M059J (cell line): ENCODE measurements at regions not wholly inside any gene's neighbourhood (a gene's known extent, or its start where the extent isn't known, plus 50 kb on each side); places are given as distances from the start of the nearest gene placed in this dataset.

Experiments used
- DNase-seq: peaks from one replicate; pipeline ENCODE4 v3.0.0-alpha.2; 2012; ENCODE audit warnings: low read depth

DNA sequence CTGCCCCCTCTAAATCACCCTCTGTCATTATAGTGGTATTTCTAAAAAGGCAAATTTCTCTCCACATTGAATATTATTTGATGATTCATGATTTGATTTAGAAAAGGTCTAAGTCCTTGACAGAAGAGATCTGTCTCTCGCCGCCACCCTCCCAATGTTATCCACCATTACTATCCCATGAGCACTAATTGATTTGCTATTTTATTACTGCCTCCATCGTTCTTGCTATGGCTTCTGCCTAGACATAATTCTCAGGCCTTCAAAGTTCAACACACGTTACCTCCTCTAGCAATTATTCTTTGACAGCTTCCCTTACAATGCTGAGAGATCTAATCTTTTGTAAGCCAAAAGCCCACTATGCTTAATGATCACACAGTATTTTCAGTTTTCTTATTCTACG lies 507.0 kb upstream of the CHAC2 start:
- DNase-seq, result no peak

DNA sequence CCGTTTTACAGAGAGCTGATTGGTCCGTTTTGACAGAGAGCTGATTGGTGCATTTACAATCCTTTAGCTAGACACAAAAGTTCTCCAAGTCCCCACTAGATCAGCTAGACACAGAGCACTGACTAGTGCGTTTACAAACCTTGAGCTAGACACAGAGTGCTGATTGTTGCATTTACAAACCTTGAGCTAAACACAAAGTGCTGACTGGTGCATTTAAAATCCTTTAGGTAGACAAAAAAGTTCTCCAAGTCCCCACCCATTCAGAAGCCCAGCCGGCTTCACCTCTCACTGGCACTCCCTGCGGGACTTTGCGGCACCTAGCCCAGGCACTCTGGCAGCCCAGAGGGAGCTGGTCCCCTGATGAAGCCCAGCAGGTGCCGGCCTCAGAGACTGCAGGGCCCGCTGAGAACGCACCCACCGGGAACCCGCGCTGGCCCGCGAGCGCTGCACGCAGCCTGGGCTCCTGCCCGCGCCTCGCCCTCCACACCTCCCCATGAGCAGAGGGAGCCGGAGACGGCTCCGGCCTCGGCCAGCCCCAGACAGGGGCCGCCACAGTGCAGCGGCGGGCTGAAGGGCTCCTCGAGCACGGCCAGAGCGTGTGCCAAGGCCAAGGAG lies 508.1 kb upstream of the CHAC2 start:
- DNase-seq, result no peak

DNA sequence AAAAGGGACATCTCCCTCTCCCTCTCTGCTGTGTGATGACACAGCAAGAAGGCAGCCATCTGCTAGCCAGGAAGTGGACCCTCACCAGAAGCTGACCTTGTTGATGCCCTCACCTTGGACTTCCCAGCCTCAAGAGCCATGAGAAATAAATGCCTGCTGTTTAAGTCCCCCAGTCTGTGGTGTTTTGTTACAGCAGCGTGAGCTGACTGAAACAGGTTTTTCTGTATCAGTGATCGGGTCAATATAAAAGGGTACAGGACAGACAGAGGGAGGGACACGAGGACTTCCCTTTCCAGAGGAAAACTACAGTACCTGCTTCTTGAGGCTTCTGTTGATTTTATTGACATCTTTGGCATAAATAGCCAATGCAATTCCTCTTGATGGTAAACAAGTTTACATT lies 510.3 kb upstream of the CHAC2 start:
- DNase-seq, result no peak

DNA sequence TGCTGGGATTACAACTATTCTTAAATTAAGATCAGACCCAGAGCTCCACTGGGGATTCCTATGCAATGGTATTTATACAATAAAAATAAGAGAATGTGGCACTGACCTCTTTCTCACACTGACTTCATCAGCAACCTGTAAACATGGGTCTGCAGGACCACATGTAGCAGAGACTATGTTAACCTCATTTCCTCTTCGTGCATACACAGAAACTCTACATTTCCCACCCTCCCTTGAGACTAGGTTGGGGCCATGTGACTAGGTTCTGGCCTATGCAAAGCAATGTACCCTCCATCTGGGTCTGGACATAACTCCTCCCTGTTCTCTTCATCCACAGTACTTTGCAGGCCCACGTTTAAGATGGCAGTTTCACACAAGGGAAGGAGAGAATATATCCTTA lies 514.4 kb upstream of the CHAC2 start:
- DNase-seq, result no peak

DNA sequence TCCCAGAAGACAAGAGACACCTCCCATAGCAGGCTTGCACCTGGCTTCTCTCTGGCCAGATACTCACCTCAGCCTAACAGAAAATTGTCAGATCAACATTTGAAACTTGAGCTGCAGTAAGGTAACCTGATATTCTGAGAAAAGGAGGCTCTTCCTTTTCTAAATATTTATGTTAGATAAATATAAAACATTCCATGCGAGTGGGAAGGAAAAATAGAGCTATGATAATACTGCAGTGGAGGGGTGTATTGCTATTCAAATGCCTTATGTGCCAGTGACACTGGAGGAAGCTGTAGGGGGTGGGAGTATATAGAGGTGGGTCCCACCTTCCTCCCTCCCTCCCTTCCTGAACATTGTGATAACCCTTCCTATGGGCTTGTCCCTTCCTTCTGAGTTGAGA lies 515.5 kb upstream of the CHAC2 start:
- DNase-seq, result no peak

DNA sequence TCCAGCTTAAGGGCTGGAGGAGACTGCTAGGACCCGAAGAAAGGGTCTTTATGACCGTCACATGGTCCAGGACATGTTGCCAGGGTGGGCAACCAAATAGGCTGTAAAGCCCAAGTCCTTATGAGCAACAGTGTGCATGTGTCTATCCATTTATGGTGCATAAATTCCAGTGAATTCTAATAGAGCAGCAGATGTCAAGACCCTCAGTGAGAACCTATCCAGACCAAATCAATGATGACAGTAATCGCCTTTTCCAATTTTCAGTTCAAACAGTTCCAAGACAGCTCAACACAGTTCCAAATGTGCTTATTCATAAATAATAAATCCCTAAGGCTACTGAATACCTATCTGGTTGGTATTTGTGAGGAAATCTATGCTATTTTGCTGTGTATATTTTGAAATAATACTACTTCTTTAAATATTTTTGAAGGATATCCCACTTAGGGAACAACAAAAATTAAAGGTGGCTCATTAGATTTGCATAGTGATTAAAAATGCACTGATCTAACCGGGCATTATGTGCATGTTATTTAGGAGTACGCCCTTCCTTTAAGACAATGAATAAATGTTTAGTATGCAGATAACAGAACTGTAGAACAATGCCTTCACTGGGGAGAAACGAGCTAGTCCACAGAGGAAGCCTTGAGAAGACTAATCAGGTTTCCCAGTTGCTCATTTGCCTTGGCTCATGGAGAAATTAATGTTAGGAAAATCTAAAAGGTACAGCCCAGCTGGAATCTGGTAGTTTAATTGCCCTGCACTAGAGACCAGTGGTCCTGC lies 519.5 kb upstream of the CHAC2 start:
- DNase-seq, result no peak

DNA sequence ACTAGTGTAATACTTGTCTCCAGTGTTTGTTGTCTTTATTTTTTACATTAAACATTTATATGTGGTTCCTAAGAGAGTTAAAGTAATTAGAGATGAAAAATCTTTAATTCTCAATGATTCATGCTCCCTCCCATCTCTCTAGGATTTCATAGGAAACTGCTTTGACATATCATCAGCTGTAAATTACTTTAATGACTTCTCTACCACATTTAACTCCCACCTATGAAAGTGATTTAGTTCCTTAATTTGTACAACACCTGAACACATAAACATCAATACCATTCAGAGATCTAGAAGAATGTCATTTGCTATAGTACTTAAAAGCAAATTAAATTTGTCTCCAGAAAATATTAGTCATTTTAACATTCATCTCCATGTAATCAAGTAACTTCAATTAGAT lies 524.2 kb upstream of the CHAC2 start:
- DNase-seq, result no peak

DNA sequence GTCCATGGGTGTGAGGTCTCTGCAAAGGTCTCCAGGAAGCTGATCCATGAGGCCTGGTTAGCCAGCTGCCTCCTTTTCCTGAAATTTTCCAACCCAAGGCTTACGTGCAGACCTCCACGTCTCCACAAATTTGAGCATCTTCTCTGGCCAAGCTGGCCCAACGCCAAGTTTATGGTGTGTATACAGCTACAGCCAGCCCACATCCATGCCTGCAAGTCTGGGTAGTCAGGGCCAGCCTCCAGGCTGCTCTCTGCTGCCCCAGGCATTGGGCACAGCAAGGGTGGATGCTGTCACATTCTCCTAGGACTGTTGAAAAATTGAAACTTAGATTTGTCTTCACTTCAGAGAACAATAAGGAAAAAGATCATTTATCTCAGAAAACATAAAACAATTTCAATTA lies 525.5 kb upstream of the CHAC2 start:
- DNase-seq, result peak; percentile 15

DNA sequence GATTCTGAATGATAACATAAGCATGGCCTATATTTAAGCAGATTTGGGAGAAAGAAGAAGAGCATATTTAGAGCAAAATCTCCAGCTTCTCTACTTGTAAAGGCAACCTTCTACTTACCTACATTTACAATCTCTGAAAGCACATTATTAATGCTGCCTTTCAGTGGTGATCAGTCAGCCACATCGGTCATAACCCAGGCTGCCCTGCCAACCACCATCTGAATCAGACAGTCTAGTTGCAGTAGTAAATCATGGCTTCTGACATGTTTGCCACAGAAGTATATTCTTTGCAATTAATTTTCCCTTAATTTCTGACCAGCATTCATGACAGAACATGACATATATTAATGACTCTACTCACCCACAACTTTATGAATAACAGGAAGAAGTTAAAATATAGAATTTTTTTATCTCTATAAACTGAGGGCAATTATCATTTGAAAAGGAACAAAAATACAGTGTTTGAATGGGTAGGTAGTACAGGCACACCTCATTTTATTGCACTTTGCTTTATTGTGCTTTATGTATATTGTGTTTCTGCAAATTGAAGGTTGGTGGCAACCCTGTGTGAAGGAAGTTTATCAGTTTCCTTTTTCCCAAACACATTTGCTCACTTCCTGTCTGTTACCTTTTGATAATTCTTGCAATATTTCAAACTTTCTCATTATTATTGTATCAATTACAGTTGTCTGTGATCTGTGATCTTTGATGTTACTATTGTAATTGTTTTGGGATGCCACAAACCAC lies 531.6 kb upstream of the CHAC2 start:
- DNase-seq, result peak; percentile 40

DNA sequence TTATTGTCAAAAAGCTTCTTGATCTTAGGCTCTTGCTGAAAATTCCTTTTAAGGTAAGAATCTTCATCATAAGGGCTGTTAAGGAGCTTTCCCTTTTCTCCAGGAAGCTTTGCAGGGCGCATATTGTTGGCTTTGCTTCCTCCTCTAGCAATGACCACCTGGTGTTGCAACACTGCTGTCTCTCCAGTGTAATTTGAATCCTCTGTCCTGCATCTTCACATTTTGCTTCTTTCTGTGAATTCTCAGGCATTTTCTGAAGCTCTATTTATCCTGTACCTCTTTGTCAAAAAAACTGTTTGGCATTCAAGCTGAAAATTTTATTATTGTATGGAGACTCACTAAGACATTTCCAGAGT lies 533.1 kb upstream of the CHAC2 start:
- DNase-seq, result no peak

DNA sequence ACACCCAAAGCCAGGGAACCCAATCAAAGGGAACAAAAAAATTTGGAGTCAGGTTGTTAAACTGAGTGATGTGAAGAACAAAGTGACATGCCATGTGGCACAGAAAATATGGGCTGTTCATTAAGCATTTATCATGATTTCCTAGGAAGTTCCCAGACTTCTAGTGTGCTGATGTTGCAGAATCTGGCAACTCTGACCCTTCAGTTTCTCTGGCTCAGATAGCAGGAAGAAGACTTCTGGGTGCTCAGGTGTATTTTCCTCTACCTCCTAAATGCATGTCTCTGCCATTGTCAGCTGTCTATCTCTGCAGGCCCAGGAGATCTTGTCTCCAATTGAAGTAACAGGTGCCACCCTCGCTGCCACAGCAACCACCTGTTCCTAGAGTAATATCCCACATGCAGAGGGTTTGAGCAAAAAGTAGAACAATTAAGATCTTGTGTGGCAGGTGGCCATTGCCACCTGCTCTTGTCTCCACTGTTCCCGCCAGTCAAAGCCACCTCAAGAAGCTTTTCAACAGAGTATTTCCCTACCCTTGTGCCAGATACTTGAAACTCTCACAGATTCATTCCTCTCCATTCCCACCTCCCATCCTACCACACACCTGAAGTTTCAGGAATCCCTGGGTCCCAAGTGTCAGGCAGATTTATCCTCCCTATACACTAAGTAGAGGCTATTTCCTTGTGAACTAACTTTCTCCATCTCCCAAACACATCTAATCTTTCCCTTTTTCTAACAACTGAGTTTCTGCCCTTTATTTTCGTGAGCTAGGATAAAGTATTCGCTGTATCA lies 533.7 kb upstream of the CHAC2 start:
- DNase-seq, result no peak

DNA sequence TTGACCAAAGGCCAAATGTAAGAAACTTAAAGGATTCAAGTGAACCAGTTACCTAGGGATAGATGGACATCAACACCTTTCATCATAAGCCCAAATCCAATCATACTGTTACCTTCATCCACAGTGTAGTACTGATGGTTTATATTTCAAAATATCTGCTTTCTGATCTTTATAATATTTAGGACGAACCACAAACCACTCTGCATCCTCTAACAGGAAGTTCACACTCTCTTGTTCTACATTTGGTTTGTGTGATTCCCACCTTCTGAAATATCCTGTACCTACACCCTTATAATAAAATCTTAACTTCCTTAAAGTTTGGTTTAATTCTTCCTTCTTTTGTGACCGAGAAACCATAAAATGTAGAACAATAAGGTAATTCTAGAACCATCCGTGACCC lies 535.7 kb upstream of the CHAC2 start:
- no peak for DNase-seq

DNA sequence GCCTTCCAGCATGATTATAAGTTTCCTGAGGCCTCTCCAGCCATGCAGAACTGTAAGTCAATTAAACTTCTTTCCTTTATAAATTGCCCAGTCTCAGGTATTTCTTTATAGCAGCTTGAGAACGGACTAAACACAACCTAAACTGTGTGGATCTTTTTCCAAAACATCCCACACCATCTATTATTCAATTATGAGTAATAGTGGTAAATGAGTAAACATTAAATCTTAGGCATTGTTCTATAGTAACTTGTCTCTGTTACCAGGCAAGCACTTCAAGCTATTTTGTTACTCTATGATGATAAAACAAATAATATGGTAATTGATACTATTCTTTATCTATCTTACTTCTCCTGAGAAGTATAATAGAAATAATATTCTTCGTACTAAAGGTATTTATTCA lies 536.9 kb upstream of the CHAC2 start:
- DNase-seq, result no peak

DNA sequence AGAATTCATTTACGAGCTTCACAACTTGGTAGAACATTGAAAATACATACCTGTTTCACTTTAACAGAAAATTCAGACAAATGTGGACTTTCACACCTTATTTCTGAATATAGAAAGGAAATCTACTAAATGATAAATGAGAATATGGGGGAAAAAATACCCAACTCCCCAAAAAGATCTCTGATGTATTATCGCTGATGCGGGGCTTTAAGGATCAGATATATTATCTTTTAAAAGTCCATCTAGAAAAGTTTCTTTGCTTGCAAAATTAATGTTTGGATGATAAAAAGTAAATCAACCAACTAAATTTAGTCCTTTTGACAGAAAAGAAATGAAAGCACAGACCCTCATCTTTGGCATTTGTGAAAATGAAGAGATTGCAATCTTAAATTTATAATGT lies 540.1 kb upstream of the CHAC2 start:
- DNase-seq, result no peak

DNA sequence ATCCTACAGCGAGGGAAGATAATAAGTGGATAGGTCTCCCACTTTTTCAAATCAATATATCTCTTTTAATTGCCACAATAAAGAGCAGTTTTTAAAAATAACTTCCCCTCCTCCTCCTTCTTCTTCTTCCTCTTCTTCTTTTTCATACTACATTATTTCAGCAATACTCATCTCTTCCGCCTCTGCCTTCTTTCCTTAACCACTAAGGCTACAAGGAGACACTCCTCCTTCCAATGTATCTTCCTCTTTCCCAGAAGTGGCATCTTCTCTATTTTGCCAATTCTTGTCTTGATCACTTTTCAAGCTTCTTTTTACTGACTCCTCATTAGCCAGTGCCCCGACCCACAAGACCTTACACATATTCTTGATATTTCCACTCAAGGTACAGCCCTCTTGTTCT lies 546.6 kb upstream of the CHAC2 start:
- no peak for DNase-seq

DNA sequence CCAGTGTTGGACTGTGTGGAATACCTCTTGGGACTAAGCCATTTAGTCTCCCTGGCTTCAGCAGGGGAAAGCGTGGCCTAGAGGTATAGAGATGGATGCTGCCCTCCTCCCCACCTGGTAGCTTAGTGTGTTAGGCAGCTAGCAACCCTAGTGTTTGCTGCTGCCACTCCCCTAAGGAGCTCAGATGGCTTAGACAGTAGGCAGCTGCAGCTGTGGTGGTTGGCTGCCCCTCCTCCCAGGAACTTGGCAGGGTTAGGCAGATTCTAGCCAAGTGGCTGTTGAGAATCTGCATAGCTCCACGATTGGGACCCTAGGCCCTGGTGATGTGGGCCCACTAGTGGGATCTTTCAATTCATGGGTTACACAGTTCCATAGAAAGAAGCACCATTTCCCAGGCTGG lies 550.4 kb upstream of the CHAC2 start:
- no peak for DNase-seq

DNA sequence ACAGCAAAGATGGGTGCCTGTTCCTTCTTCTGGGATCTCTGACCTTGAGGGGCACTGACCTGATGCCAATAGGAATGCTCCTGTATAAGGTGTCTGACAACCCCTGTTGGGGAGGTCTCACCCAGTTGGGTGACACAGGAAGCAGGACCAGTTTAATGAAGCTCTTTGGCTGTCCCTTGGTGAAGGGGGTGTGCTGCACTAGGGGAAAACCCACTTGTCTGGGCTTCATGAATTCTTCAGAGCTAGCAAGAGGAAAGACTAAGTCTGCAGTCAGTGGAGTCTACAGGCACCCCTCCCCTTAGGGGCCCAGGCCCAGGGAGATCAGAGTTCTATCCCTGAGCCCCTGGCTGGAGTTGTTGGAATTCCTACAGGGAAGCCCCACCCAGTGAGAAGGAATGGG lies 550.8 kb upstream of the CHAC2 start:
- DNase-seq, result no peak

DNA sequence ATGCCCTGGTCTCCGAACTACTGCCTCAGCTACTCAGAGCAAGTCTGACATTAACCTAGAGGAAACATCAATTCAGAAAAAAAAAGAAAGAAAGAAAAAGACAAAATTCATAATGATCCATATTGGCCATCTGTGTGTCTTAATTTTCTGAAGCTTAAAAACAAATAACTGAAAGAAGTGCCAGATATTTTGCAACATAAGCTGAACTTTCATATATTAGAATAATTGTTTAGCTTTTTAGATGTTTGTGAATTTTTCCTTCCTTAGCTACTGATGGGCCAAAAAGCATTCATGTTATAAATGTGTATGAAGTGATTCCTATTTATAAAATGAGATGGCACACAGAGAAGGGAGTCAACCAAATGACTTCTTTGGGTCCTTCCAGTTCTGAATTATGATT lies 555.0 kb upstream of the CHAC2 start:
- DNase-seq, result no peak

DNA sequence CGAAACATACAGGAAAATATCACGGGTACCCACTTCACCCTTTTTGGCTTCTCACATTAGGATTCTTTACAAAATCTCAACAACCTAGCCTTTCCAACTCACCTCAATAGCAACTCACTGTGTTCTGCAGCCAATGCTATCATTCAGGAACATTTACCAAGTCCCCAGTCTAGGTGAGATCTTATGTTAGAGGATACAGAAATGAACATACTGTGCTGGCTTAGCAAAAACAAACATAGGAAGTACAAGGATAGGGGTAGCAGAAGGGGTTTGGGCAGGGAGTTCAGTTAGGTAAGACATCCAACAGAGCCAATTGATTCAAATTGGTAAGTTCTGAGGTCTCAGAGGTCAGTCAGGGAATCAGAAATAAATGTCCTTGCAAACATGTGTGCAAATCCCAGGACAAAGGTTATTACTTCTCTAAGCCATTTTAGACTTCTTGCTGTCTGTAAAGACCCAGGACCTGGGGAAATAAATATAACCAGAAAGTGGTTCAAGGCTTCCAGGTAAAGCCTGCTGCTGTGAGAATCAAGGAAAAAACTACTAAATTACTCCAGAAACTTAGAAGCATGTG lies 556.3 kb upstream of the CHAC2 start:
- no peak for DNase-seq

DNA sequence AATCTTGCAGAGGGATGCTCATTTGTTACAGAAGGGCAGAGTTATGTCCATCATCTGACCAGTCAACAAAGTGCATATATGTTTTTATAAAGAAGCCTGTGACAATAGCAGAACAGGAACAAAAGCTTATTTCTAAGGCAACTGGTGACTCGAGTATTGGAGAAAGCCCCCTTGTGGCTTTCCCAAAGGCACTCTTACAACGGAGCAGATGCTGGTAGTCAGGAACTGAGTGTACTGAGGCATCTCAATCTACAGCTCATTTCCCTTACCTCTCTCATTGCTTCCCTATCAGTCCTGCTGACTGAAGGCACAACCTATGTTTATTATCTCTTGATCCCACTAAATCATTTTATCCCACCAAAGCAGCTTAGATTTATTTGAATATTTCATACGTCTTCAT lies 557.1 kb upstream of the CHAC2 start:
- DNase-seq, result peak; percentile 1

DNA sequence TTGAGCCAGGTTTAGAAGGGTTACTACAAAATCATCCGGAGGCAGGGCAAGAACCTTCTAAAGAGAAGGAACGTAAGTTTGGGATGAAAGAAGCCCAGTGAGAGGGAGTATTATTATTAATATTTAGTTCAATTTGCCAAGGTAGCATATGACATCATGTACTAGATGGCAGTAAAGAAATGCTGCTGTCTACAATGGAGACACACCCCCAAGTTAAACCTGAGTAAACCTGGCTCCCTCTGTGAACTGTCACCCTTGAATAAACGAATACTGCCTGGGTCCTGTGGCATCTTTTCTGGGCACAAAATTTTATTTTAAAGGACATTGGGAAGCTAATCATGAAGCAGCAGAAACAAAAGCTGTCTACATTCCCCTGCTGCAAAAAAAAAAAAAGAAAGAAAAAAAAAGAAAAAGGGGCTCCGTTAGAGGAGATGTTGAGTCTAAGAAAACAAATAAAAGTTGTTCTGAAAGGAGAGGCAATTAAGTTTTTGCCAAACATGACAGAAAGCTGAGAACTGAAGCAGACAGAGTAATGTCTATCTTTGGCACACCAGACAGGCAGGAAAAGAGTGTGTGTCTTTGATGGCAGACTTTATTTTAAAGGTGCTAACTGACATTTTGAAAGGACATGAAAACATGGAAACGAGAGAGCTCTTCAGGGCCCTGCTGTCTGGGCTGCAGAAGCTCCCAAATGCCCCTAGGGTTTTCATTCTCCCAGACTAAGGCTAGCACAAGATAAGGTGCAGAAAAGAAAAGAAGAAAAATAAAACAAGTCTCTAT lies 557.7 kb upstream of the CHAC2 start:
- no peak for DNase-seq
